LoVo (cell line): ENCODE measurements at regions not wholly inside any gene's neighbourhood (a gene's known extent, or its start where the extent isn't known, plus 50 kb on each side); places are given as distances from the start of the nearest gene placed in this dataset.

Source experiments
- DNase-seq: peaks from one replicate; pipeline ENCODE4 v3.0.0-alpha.2; 2016; ENCODE audit warnings: low spot score

DNA sequence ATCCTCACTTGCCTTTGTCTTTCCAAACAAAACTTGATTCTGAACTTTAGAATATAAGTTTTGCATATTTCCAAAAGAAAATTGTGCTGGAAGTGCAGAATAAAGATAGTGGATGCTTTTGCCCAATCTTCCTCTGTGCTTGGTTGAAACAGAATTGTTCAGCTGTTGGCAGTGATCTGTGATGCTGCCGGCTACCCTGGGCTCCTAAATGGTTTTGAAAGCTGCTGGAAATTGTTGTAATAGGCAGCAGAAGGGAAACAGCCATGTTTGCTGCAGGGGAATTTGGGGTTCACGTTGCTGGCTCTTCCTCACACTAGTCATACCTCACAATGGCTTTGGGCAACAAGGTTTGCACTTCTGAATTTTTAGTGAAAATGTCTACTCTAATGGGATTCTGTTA, 398.0 kb downstream of the RAPGEF2 start:
- no peak for DNase-seq

DNA sequence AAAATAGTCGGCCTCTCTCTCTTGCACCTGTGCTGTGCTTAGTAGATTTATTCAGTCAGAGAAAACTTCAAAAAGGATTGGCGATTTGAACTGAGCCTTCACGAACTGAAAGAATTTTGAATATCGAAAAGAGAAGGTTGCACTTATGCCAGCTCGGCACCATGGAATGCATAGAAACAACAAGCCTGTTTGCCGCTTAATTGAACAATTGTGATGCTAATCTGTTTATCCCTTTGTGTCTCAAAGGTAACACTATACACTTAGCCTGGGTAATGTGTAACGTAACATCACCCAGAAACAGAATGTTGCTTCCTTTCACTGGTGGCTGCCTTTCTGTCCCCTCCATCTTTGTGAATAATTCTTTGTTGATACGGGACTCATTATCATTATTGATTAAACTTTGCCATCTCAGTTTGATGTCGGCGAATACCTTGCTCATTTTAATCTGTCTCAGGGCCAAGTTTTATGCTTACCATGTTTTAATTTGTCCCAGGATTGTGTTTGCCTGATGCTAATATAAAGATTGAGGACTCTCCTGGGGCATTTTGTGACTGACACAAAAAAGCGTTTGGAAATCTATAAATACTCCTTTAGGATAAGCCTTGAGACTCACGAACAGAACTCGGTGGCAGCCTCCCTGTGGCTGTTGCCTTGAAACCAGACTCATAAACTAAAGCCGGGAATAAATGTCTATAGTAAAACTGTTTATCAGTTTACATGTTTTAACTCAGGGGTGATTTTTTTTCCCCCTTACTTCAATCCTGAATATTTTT, 400.5 kb downstream of the RAPGEF2 start:
- DNase-seq: no peak

DNA sequence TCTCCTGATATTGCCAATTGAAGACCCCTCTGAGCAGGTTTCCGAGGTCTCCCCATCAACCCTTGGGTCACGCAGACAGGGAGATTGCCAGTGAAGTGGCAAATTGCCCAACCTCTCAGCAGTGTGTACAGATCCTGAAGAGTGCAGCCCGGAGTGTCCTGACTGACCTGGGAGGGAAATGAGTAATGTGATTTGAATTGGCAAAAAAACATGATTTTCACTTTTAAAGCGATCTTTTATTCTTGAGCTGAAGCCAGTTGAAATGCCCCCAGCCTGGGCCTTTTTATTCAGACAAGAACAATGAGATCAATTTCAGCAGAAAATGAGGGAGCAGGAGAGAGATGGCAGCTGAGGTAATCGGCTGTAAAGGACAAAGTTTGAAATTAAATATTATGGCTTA, 401.8 kb downstream of the RAPGEF2 start:
- DNase-seq: no peak

DNA sequence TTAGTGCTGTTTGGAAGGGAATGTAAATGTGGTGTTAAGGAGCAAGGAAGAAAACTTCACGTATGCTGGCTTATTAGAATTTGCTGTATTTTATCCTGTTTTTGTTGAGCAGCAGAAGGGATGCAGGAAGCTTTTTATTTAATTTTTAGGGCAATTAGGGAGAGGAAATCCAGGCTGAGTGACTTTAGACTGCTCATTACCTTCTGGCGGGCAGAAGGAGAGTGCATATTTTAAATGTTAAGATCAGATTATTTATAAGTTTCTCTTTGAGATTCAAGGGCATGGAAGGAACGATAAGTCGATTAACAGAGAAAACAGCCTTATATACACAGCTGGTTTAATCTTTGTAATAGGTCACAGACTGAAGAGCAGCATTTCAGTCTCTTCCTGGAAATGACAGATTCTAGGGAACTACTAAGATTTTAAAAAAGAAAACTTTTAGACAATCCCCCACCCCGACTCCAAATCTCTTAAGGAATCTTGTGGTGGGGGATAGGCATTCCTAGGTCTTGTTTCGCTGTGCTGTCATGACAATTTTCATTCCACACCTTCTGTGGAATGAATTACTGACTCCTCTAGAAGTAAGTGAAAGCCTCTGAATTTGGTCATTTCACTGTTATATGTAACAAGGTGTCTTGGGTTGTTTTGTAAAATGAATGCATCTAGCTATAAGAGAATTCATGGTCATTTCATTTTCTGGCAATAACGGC, 402.5 kb downstream of the RAPGEF2 start:
- DNase-seq: no peak

DNA sequence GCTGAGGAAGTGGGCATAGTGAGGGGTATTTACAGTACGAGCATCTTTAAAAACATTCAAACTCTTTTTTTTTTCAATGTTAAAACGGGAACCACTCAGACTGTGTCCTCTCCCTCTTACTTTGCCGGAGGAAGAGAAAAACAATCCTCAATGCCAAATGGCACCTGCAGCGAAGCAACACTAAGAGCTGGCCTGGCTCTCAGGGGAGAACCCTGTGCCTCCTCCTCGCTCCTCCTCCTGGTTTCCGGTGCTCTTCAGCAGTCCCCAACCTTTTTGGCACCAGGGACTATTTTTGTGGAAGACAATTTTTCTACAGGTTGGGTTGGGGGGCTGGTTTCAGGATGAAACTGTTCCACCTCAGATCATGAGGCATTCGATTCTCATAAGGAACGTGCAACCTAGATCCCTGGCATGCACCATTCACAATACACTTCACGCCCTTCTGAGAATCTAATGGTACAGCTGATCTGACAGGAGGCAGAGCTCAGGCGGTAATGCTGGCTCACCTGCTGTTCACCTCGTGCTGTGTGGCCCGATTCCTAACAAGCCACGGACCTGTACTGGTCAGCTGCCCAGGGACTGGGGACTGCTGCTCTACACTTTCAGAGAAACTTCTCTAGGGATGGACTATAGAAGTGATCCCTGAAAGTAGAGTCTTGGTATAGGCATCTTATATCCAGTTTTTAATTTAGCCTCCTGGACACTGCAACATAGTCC, 404.1 kb downstream of the RAPGEF2 start:
- no peak for DNase-seq

DNA sequence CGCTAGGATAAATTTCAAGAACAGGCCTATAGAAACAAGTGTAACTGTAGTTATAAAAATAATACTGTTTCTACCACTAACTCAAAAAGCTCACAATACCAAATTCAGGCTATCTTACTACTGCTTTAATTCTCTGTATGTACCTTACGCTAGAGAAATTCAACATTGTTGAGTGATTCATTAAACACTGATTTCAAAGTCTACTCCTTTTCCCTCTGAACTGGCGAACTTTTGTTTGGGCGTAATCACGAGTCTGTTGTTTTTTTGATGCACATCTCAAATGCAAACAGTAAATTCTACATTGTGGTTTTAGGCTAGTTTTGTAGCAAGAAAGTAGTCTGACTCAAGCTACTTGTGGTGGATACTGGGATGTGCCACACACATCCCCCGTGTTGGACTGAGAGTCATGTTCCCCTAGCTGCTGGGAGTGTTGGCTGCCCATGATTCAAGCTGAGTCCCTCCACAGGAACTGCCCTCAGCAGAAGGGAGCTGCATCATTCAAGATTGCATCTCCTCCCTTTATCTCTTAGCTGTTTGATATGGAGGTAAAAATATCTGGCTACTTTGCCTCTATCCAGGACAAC, 406.1 kb downstream of the RAPGEF2 start:
- no peak for DNase-seq

DNA sequence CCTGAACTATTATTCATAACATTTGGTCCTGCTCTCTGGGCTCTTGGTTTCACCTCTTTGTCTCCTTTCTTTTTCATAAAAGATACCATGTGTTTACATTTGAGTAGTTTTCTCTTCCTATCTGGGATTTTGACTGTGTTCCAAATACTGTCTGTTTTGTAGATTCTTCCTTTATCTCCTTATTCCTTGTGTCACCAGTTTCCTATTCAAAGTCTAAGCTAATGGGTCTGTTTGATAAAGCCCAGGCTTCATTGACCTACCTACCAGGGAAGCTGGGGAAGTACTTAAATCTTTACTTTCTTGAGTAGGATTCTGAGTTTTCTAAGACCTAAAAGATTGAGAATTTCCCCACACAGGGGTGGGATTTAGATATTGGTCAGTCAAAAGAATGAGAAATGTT, 409.5 kb downstream of the RAPGEF2 start:
- DNase-seq: no peak

DNA sequence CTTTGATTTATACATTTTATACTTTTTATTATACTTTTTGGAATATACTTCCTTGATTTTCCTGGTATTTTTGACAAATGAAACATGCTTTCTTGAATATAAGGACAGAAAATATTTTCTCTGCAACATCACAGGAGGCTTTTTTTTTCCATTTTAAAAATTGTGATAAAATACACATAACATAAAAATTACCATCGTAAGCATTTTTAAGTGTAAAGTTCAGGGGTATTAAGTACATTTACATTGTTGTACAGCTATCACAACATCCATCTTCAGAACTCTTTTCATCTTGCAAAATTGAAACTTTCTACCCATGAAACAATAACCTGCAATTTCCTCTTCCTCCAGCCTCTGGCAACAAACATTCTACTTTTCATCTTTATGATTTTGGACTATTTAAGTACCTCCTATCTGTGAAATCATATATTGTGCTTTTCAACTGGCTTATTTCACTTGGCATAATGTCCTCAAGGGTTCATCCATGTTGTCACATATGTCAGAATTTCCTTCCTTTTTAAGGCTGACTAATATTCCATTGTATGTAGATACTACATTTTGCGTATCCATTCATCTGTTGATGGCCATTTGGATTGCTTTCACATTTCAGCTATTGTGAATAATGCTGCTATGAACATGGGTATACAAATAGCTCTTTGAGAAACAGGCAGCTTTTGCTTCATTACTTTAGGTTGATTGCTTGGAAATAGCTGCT, 412.6 kb downstream of the RAPGEF2 start:
- no peak for DNase-seq

DNA sequence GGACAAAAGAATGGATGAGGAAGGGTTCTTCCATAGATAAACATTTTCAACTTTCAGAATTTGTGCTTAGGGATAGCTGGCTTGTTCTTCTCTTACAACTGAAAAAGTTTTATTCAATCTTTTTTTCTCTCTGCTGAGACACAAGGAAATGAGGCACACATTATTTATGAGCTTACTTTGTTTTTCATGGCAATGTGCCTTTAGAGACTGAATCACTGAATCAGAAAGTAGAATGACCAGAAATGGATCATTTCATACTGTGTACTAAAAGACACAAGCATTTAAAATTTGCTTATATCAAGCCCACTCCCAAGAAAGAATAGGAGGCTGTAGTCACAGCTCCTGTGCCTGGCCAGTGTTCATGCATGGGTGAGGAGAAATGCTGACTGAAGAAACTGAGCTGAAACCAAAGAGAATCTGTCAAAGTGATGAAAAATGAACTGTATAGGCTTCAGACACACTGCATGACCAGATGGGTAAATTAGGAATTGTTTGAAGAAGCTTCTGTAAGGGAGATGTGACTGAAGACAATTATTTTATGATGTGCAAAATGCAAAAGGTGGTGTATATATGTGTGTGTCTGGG, 413.8 kb downstream of the RAPGEF2 start:
- no peak for DNase-seq

DNA sequence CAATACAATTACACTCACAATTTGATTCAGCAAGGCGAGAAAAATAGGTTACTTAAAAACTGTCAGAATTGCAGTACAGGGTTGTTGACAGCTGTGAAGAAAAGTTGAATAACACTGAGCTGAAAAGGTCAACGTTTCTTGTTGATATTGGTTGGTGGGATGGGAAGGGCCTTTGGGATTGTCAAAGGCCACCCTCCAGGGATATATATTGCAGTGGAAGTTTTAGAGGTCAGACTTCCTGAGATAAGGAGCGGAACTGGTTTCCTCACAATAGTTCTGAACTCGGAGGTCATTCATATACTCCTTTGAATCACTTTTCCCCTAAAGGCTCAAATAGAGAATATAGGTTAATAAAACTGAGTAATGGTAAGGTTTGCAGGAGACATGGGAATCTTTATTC, 417.2 kb downstream of the RAPGEF2 start:
- no peak for DNase-seq

DNA sequence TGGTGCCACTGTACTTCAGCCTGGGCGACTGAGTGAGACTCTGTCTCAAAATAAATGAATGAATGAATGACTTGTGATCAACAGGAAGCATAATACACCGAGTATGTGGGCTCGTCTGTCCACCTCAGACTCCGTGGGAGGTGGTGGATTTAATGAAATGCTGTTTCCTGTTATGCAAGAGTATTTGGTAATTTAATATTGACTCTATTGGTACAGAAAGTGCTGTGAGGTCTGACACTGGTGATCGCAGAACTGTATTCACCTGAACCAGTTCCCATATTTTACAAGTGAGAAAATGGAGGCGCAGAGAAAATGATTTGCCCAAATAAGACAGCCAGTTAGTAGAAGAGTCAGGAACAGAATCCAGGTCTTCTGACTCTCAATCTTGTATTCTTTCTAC, 423.3 kb downstream of the RAPGEF2 start:
- DNase-seq: no peak

DNA sequence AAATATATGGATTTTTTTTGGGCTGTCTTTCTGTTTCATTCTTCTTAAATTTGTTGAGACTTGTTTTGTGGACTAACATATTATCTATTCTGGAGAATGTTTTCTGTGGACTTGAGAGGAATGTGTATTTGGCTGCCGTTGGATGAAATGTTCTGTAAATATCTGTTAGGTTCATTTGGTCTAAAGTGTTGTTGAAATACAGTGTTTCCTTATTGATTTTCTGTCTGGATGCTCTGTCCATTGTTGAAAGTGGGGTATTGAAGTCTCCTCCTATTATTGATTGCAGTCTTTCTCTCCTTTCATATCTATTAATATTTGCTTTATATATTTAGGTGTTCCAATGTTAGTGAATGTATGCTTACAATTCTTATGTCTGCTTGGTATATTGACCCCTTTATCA, 431.8 kb downstream of the RAPGEF2 start:
- DNase-seq: no peak

DNA sequence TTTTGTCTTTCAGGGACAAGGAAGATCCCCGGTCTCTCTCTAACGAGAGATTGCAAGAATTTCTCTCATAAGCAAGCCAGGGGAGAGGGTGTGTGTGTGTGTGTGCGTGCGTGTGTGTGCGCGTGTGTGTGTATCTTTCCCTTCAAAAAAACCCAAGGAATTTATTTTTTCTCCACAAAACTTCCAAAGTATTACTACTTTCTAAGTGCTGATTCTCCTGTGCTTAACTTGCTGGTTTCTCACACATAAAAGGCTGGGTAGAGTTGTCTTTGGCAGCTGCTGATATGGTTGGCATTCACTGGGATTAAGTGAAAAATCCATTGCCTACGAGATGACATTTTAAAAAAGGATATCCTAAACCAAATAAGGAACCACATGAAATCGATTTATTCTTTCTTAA, 435.7 kb downstream of the RAPGEF2 start:
- DNase-seq: no peak

DNA sequence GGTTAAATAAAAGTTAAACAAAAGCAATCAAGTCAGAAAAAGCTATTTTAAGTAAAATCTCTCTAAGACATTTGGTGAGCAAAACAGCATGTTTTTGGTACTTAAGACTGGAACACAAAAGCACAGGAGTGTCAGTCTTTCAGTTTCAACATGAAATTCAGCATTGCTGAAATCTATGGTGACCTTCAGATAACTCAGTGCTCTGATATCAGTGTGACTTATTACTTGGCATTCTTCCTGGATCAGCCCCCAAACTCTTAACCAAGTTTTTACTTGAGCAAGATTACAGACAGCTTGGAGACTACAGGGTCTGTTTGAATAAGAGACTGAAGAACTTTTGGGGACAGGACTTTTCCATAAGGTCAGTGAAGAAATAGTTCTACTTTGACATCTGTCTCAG, 437.2 kb downstream of the RAPGEF2 start:
- no peak for DNase-seq

DNA sequence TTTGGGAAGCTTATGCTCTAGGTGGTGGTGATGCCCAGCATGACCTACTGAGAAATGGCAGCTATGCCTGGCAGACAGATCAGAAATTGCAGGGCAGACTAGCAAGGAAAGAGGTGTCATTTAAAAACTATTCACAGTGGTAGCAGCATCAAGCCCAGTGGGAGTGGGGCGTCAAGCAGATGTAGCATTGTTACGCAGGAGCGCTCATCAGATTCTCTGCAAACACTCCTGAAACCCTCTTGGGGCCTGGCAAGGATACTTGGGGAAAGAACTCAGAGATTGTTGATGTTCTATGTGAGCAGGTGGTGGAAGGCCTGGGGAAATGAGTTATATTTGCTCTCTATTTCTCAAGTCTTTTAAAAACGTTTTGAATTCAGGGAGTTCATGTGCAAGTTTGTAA, 437.6 kb downstream of the RAPGEF2 start:
- DNase-seq: no peak

DNA sequence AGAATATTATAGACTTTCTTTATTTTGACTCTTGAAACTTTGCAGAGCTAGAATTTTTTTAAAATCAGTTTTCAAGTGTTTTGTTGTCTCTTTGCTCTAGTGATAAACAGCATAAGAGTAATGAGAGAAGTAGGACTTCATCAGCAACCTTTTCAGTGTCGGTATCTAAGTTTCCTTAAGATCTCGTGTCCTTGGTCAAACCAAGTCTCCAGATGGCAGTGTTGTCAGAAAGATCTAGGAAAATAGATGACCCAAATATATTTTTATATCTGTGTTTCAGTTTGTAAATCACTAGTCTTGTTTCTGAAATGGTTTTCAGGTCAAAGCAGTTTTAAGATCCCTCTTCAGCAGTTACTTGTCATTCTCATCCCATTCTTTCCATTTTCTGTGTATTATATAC, 438.3 kb downstream of the RAPGEF2 start:
- DNase-seq: no peak

DNA sequence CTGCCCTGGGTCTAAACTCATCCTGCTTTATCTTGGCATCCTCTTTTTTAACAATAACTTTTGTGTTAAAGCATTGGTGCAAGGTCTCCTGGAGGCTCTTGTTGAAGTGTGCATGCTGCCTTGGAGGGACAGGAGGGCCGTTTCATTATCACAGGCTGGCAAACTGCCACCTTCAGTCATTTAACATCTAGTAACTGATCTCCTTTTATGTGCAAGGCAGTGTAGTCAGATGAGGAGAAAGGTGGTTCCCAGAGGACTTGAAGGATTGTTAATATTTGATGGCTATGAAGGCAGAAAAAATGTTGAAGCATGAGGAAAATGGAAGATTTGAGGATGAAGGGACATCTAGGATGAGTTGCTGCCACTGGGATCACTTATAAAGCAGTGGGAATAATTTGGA, 439.4 kb downstream of the RAPGEF2 start:
- DNase-seq: no peak

DNA sequence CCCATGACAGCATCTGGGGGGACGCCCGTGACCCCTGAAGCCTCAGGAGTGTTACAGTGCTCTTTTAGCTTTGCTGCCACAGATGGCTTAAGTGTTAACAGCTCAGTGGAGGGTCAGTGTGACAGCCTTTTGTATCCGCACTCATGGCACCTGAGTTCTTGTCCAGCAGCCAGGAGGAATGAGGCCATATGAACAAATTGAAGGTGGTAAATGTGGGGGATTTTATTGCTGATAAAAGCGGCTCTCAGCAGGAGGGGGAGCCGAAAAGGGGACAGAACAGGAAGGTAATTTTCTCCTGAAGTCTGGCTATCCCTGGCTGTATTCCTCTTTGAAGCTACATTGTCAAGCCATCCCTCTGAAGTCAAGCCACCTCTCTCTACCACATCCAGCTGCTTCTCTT, 441.0 kb downstream of the RAPGEF2 start:
- DNase-seq: no peak

DNA sequence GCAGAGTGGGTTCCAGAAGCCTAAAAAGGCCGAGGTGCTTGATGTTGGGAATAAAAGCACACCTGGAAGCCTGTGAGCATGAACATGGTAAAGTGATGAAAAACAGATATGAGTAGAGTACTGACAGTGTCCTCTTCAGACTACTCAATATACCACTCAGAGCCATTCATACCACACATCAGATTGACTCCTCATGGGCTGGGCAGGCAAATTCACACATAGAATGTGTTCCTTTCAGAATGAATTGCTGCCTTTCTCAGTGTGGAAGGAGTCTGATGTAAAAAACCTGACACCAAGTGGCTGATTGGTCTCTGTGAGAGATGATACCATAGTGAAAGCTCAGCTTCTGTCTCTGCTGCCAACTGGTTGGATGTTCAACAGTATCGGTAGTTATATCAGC, 442.7 kb downstream of the RAPGEF2 start:
- no peak for DNase-seq

DNA sequence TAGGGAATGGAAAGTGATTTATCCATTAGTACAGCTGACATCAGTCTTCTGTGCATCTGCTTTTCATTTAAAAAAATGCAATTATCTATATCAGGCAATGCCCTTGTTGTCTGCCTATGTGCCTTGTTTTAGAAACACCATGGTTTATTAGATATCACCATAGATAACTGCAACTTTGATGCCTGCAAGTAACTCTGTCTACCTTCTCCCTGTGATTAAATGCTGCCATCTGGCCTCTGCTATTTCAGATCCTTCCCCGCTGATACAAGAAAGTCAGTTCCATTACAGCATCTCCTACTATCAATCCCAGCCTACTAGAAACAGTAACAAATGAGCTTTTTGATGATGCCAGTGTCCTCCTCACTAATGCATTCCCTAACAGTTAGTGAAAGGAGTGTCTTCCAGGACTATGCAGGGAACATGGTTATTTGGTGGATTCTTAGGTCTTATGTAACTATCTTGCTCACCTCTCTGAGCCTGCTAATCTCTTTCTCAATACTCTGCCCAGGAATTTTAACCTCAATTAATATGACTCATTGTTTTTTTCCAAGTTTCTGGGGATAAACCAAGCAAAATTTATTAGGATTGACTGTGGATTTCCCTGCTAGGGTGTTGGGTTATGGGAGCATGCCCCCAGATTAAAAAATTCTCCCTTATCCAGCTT, 444.9 kb downstream of the RAPGEF2 start:
- DNase-seq: peak; percentile 28

DNA sequence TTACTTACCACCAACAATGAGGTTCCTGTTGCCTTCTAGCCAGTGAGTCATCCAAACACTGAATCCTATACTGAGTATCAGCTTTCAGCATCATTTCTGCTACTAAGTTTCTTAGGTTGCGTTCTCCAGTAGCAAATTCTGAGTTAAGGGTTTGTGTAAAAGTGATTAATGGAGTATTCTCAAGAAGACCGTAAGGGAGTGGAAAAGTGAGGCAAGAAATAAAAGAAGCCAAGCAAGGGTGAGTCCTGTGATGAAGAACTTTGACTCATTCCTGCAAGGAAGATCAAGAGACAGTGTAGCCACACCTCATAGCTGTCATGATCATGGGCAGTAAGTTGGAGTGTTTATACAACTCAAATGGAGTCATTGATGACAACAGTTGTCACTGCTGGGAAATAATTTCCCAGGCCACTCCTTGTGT, 446.2 kb downstream of the RAPGEF2 start:
- DNase-seq: peak; percentile 31
